ENCODE measurements at regions not wholly inside any gene's neighbourhood (a gene's known extent, or its start where the extent isn't known, plus 50 kb on each side); places are given as distances from the start of the nearest gene placed in this dataset.

- no peak for DNase-seq (ENCODE audit: low read depth in 4 of 4, low spot score in 2 of 4)
Measured at GRCh38 chr4:123862812-123863211, 466.2 kb downstream of the SPRY1 start.

GRCh38 chr4:123866796-123867195 is 470.2 kb downstream of the SPRY1 start:
- no peak for DNase-seq (ENCODE audit: low read depth in 4 of 4, low spot score in 2 of 4)

GRCh38 chr4:123867910-123868587 is 471.5 kb downstream of the SPRY1 start:
- DNase-seq (ENCODE audit: low read depth in 4 of 4, low spot score in 2 of 4) = no peak

GRCh38 chr4:123869286-123870215 is 473.0 kb downstream of the SPRY1 start:
- DNase-seq (ENCODE audit: low read depth in 4 of 4, low spot score in 2 of 4) = peak in 1 of 4 donors; percentile 38

- no peak for DNase-seq (ENCODE audit: low read depth in 4 of 4, low spot score in 2 of 4)
Measured at GRCh38 chr4:123870216-123870876, 473.8 kb downstream of the SPRY1 start.

GRCh38 chr4:123871341-123871740 is 474.7 kb downstream of the SPRY1 start:
- no peak for DNase-seq (ENCODE audit: low read depth in 4 of 4, low spot score in 2 of 4)

- no peak for DNase-seq (ENCODE audit: low read depth in 4 of 4, low spot score in 2 of 4)
Measured at GRCh38 chr4:123874063-123874462, 477.5 kb downstream of the SPRY1 start.

- DNase-seq (ENCODE audit: low read depth in 4 of 4, low spot score in 2 of 4) = peak in 1 of 4 donors; percentile 37
Measured at GRCh38 chr4:123876143-123876542, 479.5 kb downstream of the SPRY1 start.

GRCh38 chr4:123876671-123877101 is 480.1 kb downstream of the SPRY1 start:
- DNase-seq (ENCODE audit: low read depth in 4 of 4, low spot score in 2 of 4) = no peak

GRCh38 chr4:123877551-123877950 is 481.0 kb downstream of the SPRY1 start:
- DNase-seq (ENCODE audit: low read depth in 4 of 4, low spot score in 2 of 4) = no peak

- no peak for DNase-seq (ENCODE audit: low read depth in 4 of 4, low spot score in 2 of 4)
Measured at GRCh38 chr4:123878976-123879375, 482.4 kb downstream of the SPRY1 start.

GRCh38 chr4:123880631-123881030 is 484.0 kb downstream of the SPRY1 start:
- DNase-seq (ENCODE audit: low read depth in 4 of 4, low spot score in 2 of 4) = no peak

GRCh38 chr4:123884922-123885321 is 488.3 kb downstream of the SPRY1 start:
- no peak for DNase-seq (ENCODE audit: low read depth in 4 of 4, low spot score in 2 of 4)

- DNase-seq (ENCODE audit: low read depth in 4 of 4, low spot score in 2 of 4) = no peak
Measured at GRCh38 chr4:123889507-123889906, 492.9 kb downstream of the SPRY1 start.

GRCh38 chr4:123890889-123891288 is 494.3 kb downstream of the SPRY1 start:
- no peak for DNase-seq (ENCODE audit: low read depth in 4 of 4, low spot score in 2 of 4)

GRCh38 chr4:123891881-123892280 is 495.3 kb downstream of the SPRY1 start:
- peak in 1 of 4 donors; percentile 58 for DNase-seq (ENCODE audit: low read depth in 4 of 4, low spot score in 2 of 4)

- DNase-seq (ENCODE audit: low read depth in 4 of 4, low spot score in 2 of 4) = no peak
Measured at GRCh38 chr4:123892368-123892976, 495.9 kb downstream of the SPRY1 start.

- peak in 1 of 4 donors; percentile 32 for DNase-seq (ENCODE audit: low read depth in 4 of 4, low spot score in 2 of 4)
Measured at GRCh38 chr4:123893011-123893981, 496.7 kb downstream of the SPRY1 start.

- no peak for DNase-seq (ENCODE audit: low read depth in 4 of 4, low spot score in 2 of 4)
Measured at GRCh38 chr4:123896446-123897071, 500.0 kb downstream of the SPRY1 start.

All from left renal cortex interstitium (tissue), 4 donors.